Mesenchymal stem cell (in vitro differentiated cells and primary cell): ENCODE measurements at regions not wholly inside any gene's neighbourhood (a gene's known extent, or its start where the extent isn't known, plus 50 kb on each side); places are given as distances from the start of the nearest gene placed in this dataset.

Experiments
- DNase-seq: peaks from one replicate; pipeline ENCODE4 v3.0.0-alpha.2; 2013
- H2AFZ ChIP-seq: one replicate; pipeline ENCODE4 v1.6.1; 2013; ENCODE audit warnings: low read depth, mild to moderate bottlenecking, control low read depth, inconsistent platforms, low read length, moderate library complexity
- H2AK5ac ChIP-seq: 2 replicates; pipeline ENCODE4 v1.6.1; 2013; ENCODE audit warnings: low read length, moderate library complexity, mild to moderate bottlenecking, inconsistent platforms; ENCODE audit not compliant: severe bottlenecking
- H2BK120ac ChIP-seq: one replicate; pipeline ENCODE4 v1.6.1; 2013; ENCODE audit warnings: low read depth, mild to moderate bottlenecking, inconsistent platforms, low read length, moderate library complexity
- H2BK12ac ChIP-seq, 2 experiments: one replicate each; pipeline ENCODE4 v1.6.1; 2013; ENCODE audit warnings: inconsistent platforms in 2 of 2, low read length in 2 of 2, mild to moderate bottlenecking in 2 of 2, moderate library complexity in 2 of 2, control low read depth in 1 of 2
- H2BK15ac ChIP-seq: one replicate; pipeline ENCODE4 v1.6.1; 2013; ENCODE audit warnings: mild to moderate bottlenecking, low read depth, inconsistent platforms; ENCODE audit not compliant: poor library complexity, severe bottlenecking
- H2BK5ac ChIP-seq: 2 replicates; pipeline ENCODE4 v1.6.1; 2013; ENCODE audit warnings: low read depth, mild to moderate bottlenecking, low read length, control low read depth, inconsistent platforms; ENCODE audit not compliant: poor library complexity, severe bottlenecking
- H3K14ac ChIP-seq, 2 experiments: one replicate each; pipeline ENCODE4 v1.6.1; 2013; ENCODE audit warnings: inconsistent platforms in 2 of 2, low read length in 2 of 2, control low read depth in 1 of 2, mild to moderate bottlenecking in 1 of 2, moderate library complexity in 1 of 2
- H3K18ac ChIP-seq, 2 experiments: one replicate each; pipeline ENCODE4 v1.6.1; 2013; ENCODE audit warnings: inconsistent platforms in 2 of 2, low read length in 2 of 2, control low read depth in 1 of 2, low read depth in 1 of 2, mild to moderate bottlenecking in 1 of 2
- H3K23ac ChIP-seq, 2 experiments: one replicate each; pipeline ENCODE4 v1.6.1; 2013; ENCODE audit warnings: inconsistent platforms in 2 of 2, low read length in 2 of 2, mild to moderate bottlenecking in 2 of 2, moderate library complexity in 2 of 2, control low read depth in 1 of 2
- H3K27ac ChIP-seq: 2 replicates; pipeline ENCODE4 v1.5.1; 2013; ENCODE audit warnings: mild to moderate bottlenecking, moderate library complexity, low read length, control low read depth, inconsistent platforms; ENCODE audit not compliant: poor library complexity, severe bottlenecking
- H3K27me3 ChIP-seq, 2 experiments: 2 replicates each; pipeline versions ENCODE4 v1.6.1 to v1.7.0; 2013; ENCODE audit warnings: low read length in 2 of 2, mild to moderate bottlenecking in 2 of 2, moderate library complexity in 2 of 2, control low read depth in 1 of 2, inconsistent platforms in 1 of 2; ENCODE audit not compliant: control insufficient read depth in 1 of 2, insufficient read depth in 1 of 2
- H3K36me3 ChIP-seq, 2 experiments: 2 replicates each; pipeline versions ENCODE4 v1.6.1 to v1.7.0; 2013; ENCODE audit warnings: low read length in 2 of 2, control low read depth in 1 of 2, inconsistent platforms in 1 of 2, low read depth in 1 of 2, mild to moderate bottlenecking in 1 of 2; ENCODE audit not compliant: insufficient read depth in 2 of 2, control insufficient read depth in 1 of 2
- H3K4ac ChIP-seq, 2 experiments: one replicate each; pipeline ENCODE4 v1.6.1; 2013; ENCODE audit warnings: inconsistent platforms in 2 of 2, low read length in 2 of 2, mild to moderate bottlenecking in 2 of 2, moderate library complexity in 2 of 2, control low read depth in 1 of 2, low read depth in 1 of 2
- H3K4me1 ChIP-seq: 2 replicates; pipeline ENCODE4 v1.6.1; 2013; ENCODE audit warnings: low read depth, low read length, control low read depth; ENCODE audit not compliant: control insufficient read depth, insufficient read depth
- H3K4me2 ChIP-seq: 2 replicates; pipeline ENCODE4 v1.6.1; 2013; ENCODE audit warnings: low read length, mild to moderate bottlenecking, inconsistent platforms; ENCODE audit not compliant: poor library complexity, severe bottlenecking
- H3K4me3 ChIP-seq, 2 experiments: 2 replicates each; pipeline versions ENCODE4 v1.5.1 to v1.7.0; 2013; ENCODE audit warnings: low read length in 2 of 2, mild to moderate bottlenecking in 2 of 2, control low read depth in 1 of 2, low read depth in 1 of 2; ENCODE audit not compliant: insufficient read depth in 1 of 2
- H3K79me1 ChIP-seq: replicated peaks from 2 replicates; pipeline ENCODE4 v1.6.1; 2013; ENCODE audit warnings: mild to moderate bottlenecking, control low read depth, low read length, inconsistent platforms; ENCODE audit not compliant: poor library complexity, severe bottlenecking
- H3K9ac ChIP-seq: 2 replicates; pipeline ENCODE4 v1.7.0; 2013; ENCODE audit warnings: mild to moderate bottlenecking, low read length, moderate library complexity
- H3K9me3 ChIP-seq: 2 replicates; pipeline ENCODE4 v1.7.0; 2013; ENCODE audit warnings: mild to moderate bottlenecking, low read length; ENCODE audit not compliant: control insufficient read depth
- H4K8ac ChIP-seq: one replicate; pipeline ENCODE4 v1.6.1; 2013; ENCODE audit warnings: inconsistent platforms, mild to moderate bottlenecking, low read length, moderate library complexity
- H4K91ac ChIP-seq: one replicate; pipeline ENCODE4 v1.6.1; 2013; ENCODE audit warnings: mild to moderate bottlenecking, low read length, inconsistent platforms
- whole genome bisulfite sequencing: methylation state at CpG from one replicate; pipeline ENCODE4 v1.1.7; 2013; ENCODE audit warnings: mixed read lengths; 5-methylcytosine and 5-hydroxymethylcytosine counted together

GRCh38 chr18:11429876-11430275 lies 179.5 kb upstream of the SLC35G4 start:
- 87% methylated on average over 2 of the region's 2 CpGs for WGBS
- Histone ChIP-seq H3K27me3 (no peaks in the 10 kb centered on the region), H2AK5ac (no peak overlapping the region), H3K79me1 (no peaks in the 10 kb centered on the region), H3K36me3 (no peaks in the 10 kb centered on the region), H4K8ac (no peak overlapping the region), H3K4me2 (no peak overlapping the region), H2BK120ac (no peak overlapping the region), H3K27ac (no peak overlapping the region), H3K4me3 (no peak overlapping the region), H3K14ac (peak overlapping the region in 1 of 2 experiments; percentile 46), H2AFZ (no peak overlapping the region), H3K18ac (no peak overlapping the region), H3K4me1 (no peaks in the 10 kb centered on the region), H4K91ac (no peak overlapping the region), H2BK5ac (no peak overlapping the region), H3K23ac (no peak overlapping the region), H2BK12ac (no peak overlapping the region), H3K4ac (no peak overlapping the region), H3K9me3 (no peaks in the 10 kb centered on the region), H2BK15ac (no peak overlapping the region), H3K9ac (no peak overlapping the region)
- DNase-seq: no peak

GRCh38 chr18:11425211-11425610 lies 184.2 kb upstream of the SLC35G4 start:
- no peak overlapping the region for H3K23ac ChIP-seq
- H2BK12ac ChIP-seq: no peak overlapping the region
- H3K27me3 ChIP-seq: no peaks in the 10 kb centered on the region
- no peaks in the 10 kb centered on the region for H3K4me1 ChIP-seq
- no peak overlapping the region for H3K4me2 ChIP-seq
- H4K91ac ChIP-seq: no peak overlapping the region
- H3K14ac ChIP-seq: no peak overlapping the region
- no peak overlapping the region for H3K27ac ChIP-seq
- H3K18ac ChIP-seq: no peak overlapping the region
- no peak overlapping the region for H2BK120ac ChIP-seq
- no peaks in the 10 kb centered on the region for H3K9me3 ChIP-seq
- no peak overlapping the region for H2BK5ac ChIP-seq
- H3K4ac ChIP-seq: no peak overlapping the region
- no peak overlapping the region for H3K9ac ChIP-seq
- no peak overlapping the region for H2BK15ac ChIP-seq
- no peak overlapping the region for H4K8ac ChIP-seq
- H3K36me3 ChIP-seq: no peaks in the 10 kb centered on the region
- H2AFZ ChIP-seq: no peak overlapping the region
- H3K79me1 ChIP-seq: no peaks in the 10 kb centered on the region
- no peak overlapping the region for H3K4me3 ChIP-seq
- no peak overlapping the region for H2AK5ac ChIP-seq
- 88% methylated on average over 7 of the region's 7 CpGs for WGBS
- no peak for DNase-seq

GRCh38 chr18:11419338-11419737 lies 190.1 kb upstream of the SLC35G4 start:
- H2AFZ ChIP-seq: no peak overlapping the region
- no peak overlapping the region for H3K4me2 ChIP-seq
- DNase-seq: no peak
- no peak overlapping the region for H3K4ac ChIP-seq
- H3K4me3 ChIP-seq: no peak overlapping the region
- no peak overlapping the region for H4K8ac ChIP-seq
- H3K18ac ChIP-seq: no peak overlapping the region
- WGBS: 52% methylated on average over 1 of the region's 1 CpG
- H2BK12ac ChIP-seq: no peak overlapping the region
- no peak overlapping the region for H2BK15ac ChIP-seq
- no peaks in the 10 kb centered on the region for H3K79me1 ChIP-seq
- no peaks in the 10 kb centered on the region for H3K4me1 ChIP-seq
- no peaks in the 10 kb centered on the region for H3K27me3 ChIP-seq
- no peak overlapping the region for H2BK120ac ChIP-seq
- H3K14ac ChIP-seq: no peak overlapping the region
- no peak overlapping the region for H3K23ac ChIP-seq
- H3K27ac ChIP-seq: no peak overlapping the region
- H2AK5ac ChIP-seq: no peak overlapping the region
- no peaks in the 10 kb centered on the region for H3K9me3 ChIP-seq
- no peaks in the 10 kb centered on the region for H3K36me3 ChIP-seq
- no peak overlapping the region for H2BK5ac ChIP-seq
- H4K91ac ChIP-seq: no peak overlapping the region
- no peak overlapping the region for H3K9ac ChIP-seq

GRCh38 chr18:11412811-11413210 lies 196.6 kb upstream of the SLC35G4 start:
- H2BK120ac ChIP-seq: no peak overlapping the region
- H3K4me2 ChIP-seq: no peak overlapping the region
- no peaks in the 10 kb centered on the region for H3K79me1 ChIP-seq
- no peak overlapping the region for H3K18ac ChIP-seq
- no peak overlapping the region for H2AK5ac ChIP-seq
- no peak overlapping the region for H3K4ac ChIP-seq
- H3K4me3 ChIP-seq: no peak overlapping the region
- no peak overlapping the region for H4K91ac ChIP-seq
- H3K36me3 ChIP-seq: no peaks in the 10 kb centered on the region
- no peak overlapping the region for H3K27ac ChIP-seq
- no peaks in the 10 kb centered on the region for H3K4me1 ChIP-seq
- H3K9ac ChIP-seq: no peak overlapping the region
- H2BK5ac ChIP-seq: no peak overlapping the region
- H4K8ac ChIP-seq: no peak overlapping the region
- no peaks in the 10 kb centered on the region for H3K9me3 ChIP-seq
- no peak overlapping the region for H2BK12ac ChIP-seq
- H2AFZ ChIP-seq: no peak overlapping the region
- H3K14ac ChIP-seq: no peak overlapping the region
- DNase-seq: no peak
- no peak overlapping the region for H3K23ac ChIP-seq
- no peaks in the 10 kb centered on the region for H3K27me3 ChIP-seq
- 72% methylated on average over 5 of the region's 5 CpGs for WGBS
- H2BK15ac ChIP-seq: no peak overlapping the region
